H1 (cell line): ENCODE measurements at regions not wholly inside any gene's neighbourhood (a gene's known extent, or its start where the extent isn't known, plus 50 kb on each side); places are given as distances from the start of the nearest gene placed in this dataset.

Source experiments
- CTCF ChIA-PET: fragments of 300-600 bp; sonication (Branson Sonifier 250); formaldehyde crosslinking; loops from one replicate; lab custom pipeline; 2021; ENCODE audit not compliant: partially characterized antibody; lab: Charles Lee
- POLR2A ChIA-PET: fragments of 300-600 bp; sonication (Branson Sonifier 250); formaldehyde crosslinking; loops from one replicate; lab custom pipeline; 2021; ENCODE audit warnings: inconsistent platforms; ENCODE audit not compliant: partially characterized antibody; lab: Charles Lee
- DNase-seq, 2 experiments: peaks; one replicate each; pipeline versions ENCODE4 v3.0.0 to v3.0.0-alpha.2; 2010 to 2022; ENCODE audit warnings: low spot score in 2 of 2, low read depth in 1 of 2, mixed read lengths in 1 of 2
- FAIRE-seq: peaks from 2 replicates; lab custom pipeline; 2011; peaks lifted over from hg19 to GRCh38; lab: Jason Lieb, UNC
- H2AFZ ChIP-seq: 2 replicates; pipeline ENCODE4 v1.8.1; 2012; ENCODE audit warnings: low read length, inconsistent platforms
- H2AK5ac ChIP-seq: 2 replicates; pipeline ENCODE4 v1.6.1; 2013; ENCODE audit warnings: low read depth, low read length
- H2BK120ac ChIP-seq: replicated peaks from 2 replicates; pipeline ENCODE3; 2013; ENCODE audit warnings: low read depth, low read length, inconsistent platforms
- H2BK12ac ChIP-seq: 2 replicates; pipeline ENCODE4 v1.6.1; 2013; ENCODE audit warnings: low read depth, low read length
- H2BK15ac ChIP-seq: 2 replicates; pipeline ENCODE4 v1.6.1; 2013; ENCODE audit warnings: low read length
- H2BK20ac ChIP-seq: 2 replicates; pipeline ENCODE4 v1.6.1; 2013; ENCODE audit warnings: low read length
- H2BK5ac ChIP-seq: 2 replicates; pipeline ENCODE4 v1.6.1; 2013; ENCODE audit warnings: low read depth, low read length
- H3K14ac ChIP-seq: 2 replicates; pipeline ENCODE4 v1.6.1; 2013; ENCODE audit warnings: inconsistent platforms; ENCODE audit not compliant: insufficient read length
- H3K18ac ChIP-seq: 2 replicates; pipeline ENCODE4 v1.6.1; 2013; ENCODE audit warnings: low read length; ENCODE audit errors: extremely low read depth
- H3K23ac ChIP-seq: 2 replicates; pipeline ENCODE4 v1.6.1; 2013; ENCODE audit warnings: inconsistent platforms; ENCODE audit not compliant: insufficient read length
- H3K23me2 ChIP-seq: 2 replicates; pipeline ENCODE4 v1.6.1; 2013; ENCODE audit warnings: low read depth, low read length
- H3K27ac ChIP-seq: 2 replicates; pipeline ENCODE4 v1.6.1; 2011; ENCODE audit warnings: low read depth, low read length, inconsistent platforms
- H3K27me3 ChIP-seq, 4 experiments: replicated peaks in 1 of 4; 1 replicate in 1 of 4; 2 replicates in 3 of 4; pipeline versions ENCODE4 v1.6.1 to v1.8.1; 2011 to 2013; ENCODE audit warnings: low read length in 3 of 4, mild to moderate bottlenecking in 3 of 4, inconsistent platforms in 2 of 4, mixed read lengths in 2 of 4, moderate library complexity in 1 of 4; ENCODE audit not compliant: control insufficient read depth in 3 of 4, insufficient read depth in 3 of 4; ENCODE audit errors: extremely low read depth in 1 of 4
- H3K36me3 ChIP-seq, 4 experiments: 2 replicates each; pipeline versions ENCODE4 v1.6.1 to v1.8.1; 2011 to 2013; ENCODE audit warnings: mild to moderate bottlenecking in 4 of 4, low read length in 3 of 4, moderate library complexity in 2 of 4, control low read depth in 1 of 4, inconsistent platforms in 1 of 4; ENCODE audit not compliant: insufficient read depth in 4 of 4, control insufficient read depth in 2 of 4
- H3K4ac ChIP-seq: replicated peaks from 2 replicates; pipeline ENCODE3; 2013; ENCODE audit warnings: low read length, low read depth, mixed read lengths, inconsistent platforms; ENCODE audit not compliant: insufficient read length
- H3K4me1 ChIP-seq, 4 experiments: replicated peaks in 1 of 4; 1 replicate in 1 of 4; 2 replicates in 3 of 4; pipeline versions ENCODE4 v1.6.1 to v1.8.1; 2011 to 2013; ENCODE audit warnings: low read length in 3 of 4, inconsistent platforms in 2 of 4, mixed read lengths in 1 of 4; ENCODE audit not compliant: insufficient read depth in 4 of 4, control insufficient read depth in 3 of 4
- H3K4me2 ChIP-seq, 2 experiments: 2 replicates each; pipeline versions ENCODE4 v1.6.1 to v1.8.1; 2011 to 2013; ENCODE audit warnings: low read depth in 2 of 2, low read length in 2 of 2, control low read depth in 1 of 2, inconsistent platforms in 1 of 2, mild to moderate bottlenecking in 1 of 2; ENCODE audit not compliant: insufficient read depth in 1 of 2
- H3K4me3 ChIP-seq, 4 experiments: fragments of 200-600, 300-600 bp in 1 of 4; sonication (generic), shearing (Covaris generic), sonication (Bioruptor Twin) in 1 of 4; 2 replicates each; pipeline versions ENCODE4 v1.5.1 to v1.8.1; 2011 to 2016; ENCODE audit warnings: low read length in 4 of 4, low read depth in 3 of 4, control low read depth in 2 of 4, inconsistent platforms in 2 of 4, mild to moderate bottlenecking in 2 of 4, mixed read lengths in 1 of 4, moderate library complexity in 1 of 4; ENCODE audit not compliant: insufficient read depth in 2 of 4; ENCODE audit errors: extremely low read depth in 1 of 4
- H3K56ac ChIP-seq: replicated peaks from 2 replicates; pipeline ENCODE3; 2013; ENCODE audit warnings: low read depth, mild to moderate bottlenecking, mixed read lengths, low read length, inconsistent platforms; ENCODE audit not compliant: insufficient read length
- H3K79me1 ChIP-seq: 2 replicates; pipeline ENCODE4 v1.6.1; 2013; ENCODE audit warnings: low read depth, low read length, control low read depth
- H3K79me2 ChIP-seq, 2 experiments: 2 replicates each; pipeline versions ENCODE4 v1.6.1 to v1.8.1; 2012 to 2013; ENCODE audit warnings: low read length in 2 of 2, mild to moderate bottlenecking in 2 of 2, inconsistent platforms in 1 of 2; ENCODE audit not compliant: insufficient read depth in 2 of 2, control insufficient read depth in 1 of 2
- H3K9ac ChIP-seq, 4 experiments: replicated peaks in 1 of 4; 1 replicate in 1 of 4; 2 replicates in 3 of 4; pipeline versions ENCODE4 v1.6.1 to v1.8.1; 2011 to 2013; ENCODE audit warnings: low read depth in 3 of 4, low read length in 3 of 4, control low read depth in 2 of 4, mild to moderate bottlenecking in 2 of 4, moderate library complexity in 2 of 4, inconsistent platforms in 1 of 4; ENCODE audit errors: extremely low read depth in 1 of 4
- H3K9me3 ChIP-seq, 2 experiments: 2 replicates each; pipeline versions ENCODE4 v1.6.1 to v1.8.1; 2012 to 2013; ENCODE audit warnings: mild to moderate bottlenecking in 2 of 2, moderate library complexity in 2 of 2, control low read depth in 1 of 2, inconsistent platforms in 1 of 2, low read depth in 1 of 2, low read length in 1 of 2, mixed read lengths in 1 of 2; ENCODE audit not compliant: insufficient read depth in 2 of 2
- H4K20me1 ChIP-seq, 2 experiments: replicated peaks in 1 of 2; 2 replicates each; pipeline versions ENCODE3 to v1.8.1; 2011 to 2013; ENCODE audit warnings: inconsistent platforms in 2 of 2, low read length in 2 of 2, mild to moderate bottlenecking in 1 of 2; ENCODE audit not compliant: insufficient read depth in 2 of 2, control insufficient read depth in 1 of 2
- H4K5ac ChIP-seq: 2 replicates; pipeline ENCODE4 v1.6.1; 2013; ENCODE audit warnings: low read length, low read depth, mixed read lengths, inconsistent platforms; ENCODE audit not compliant: insufficient read length
- H4K8ac ChIP-seq: 2 replicates; pipeline ENCODE4 v1.8.0; 2013; ENCODE audit warnings: mild to moderate bottlenecking, moderate library complexity, low read length, inconsistent platforms; ENCODE audit not compliant: insufficient read depth; ENCODE audit errors: extremely low read depth
- H4K91ac ChIP-seq: replicated peaks from 2 replicates; pipeline ENCODE3; 2013; ENCODE audit warnings: low read length, mixed read lengths, inconsistent platforms; ENCODE audit not compliant: insufficient read length
- ATF3 ChIP-seq: IDR thresholded peaks from 2 replicates; pipeline ENCODE4 v1.6.1; 2011; ENCODE audit warnings: low read depth, mild to moderate bottlenecking, low read length; ENCODE audit not compliant: insufficient read depth
- EGR1 ChIP-seq: IDR thresholded peaks from 2 replicates; pipeline ENCODE4 v1.6.1; 2011; ENCODE audit warnings: low read depth, low read length, borderline replicate concordance
- EZH2 ChIP-seq: fragments of 200-600 bp; sonication (generic); IDR thresholded peaks from 2 replicates; pipeline ENCODE4 v1.7.1; 2012; ENCODE audit warnings: low read depth, mild to moderate bottlenecking, moderate library complexity, low read length, inconsistent platforms; ENCODE audit not compliant: severe bottlenecking
- JUND ChIP-seq: IDR thresholded peaks from 2 replicates; pipeline ENCODE4 v1.6.1; 2011; ENCODE audit warnings: mild to moderate bottlenecking, improper control_type of control experiment, low read length
- KDM1A ChIP-seq: fragments of 200-600, 300-600 bp; sonication (generic); IDR thresholded peaks from 2 replicates; pipeline ENCODE4 v1.7.1; 2016; ENCODE audit warnings: mild to moderate bottlenecking, low read length, borderline replicate concordance
- POLR2A ChIP-seq, 2 experiments: IDR thresholded peaks; 1 replicate in 1 of 2; 2 replicates in 1 of 2; pipeline ENCODE4 v1.6.1; 2011; ENCODE audit warnings: low read depth in 2 of 2, low read length in 2 of 2, mild to moderate bottlenecking in 2 of 2; ENCODE audit errors: control extremely low read depth in 1 of 2
- RXRA ChIP-seq: IDR thresholded peaks from 2 replicates; pipeline ENCODE4 v1.6.1; 2011; ENCODE audit warnings: low read depth, mild to moderate bottlenecking, low read length, moderate library complexity; ENCODE audit not compliant: insufficient read depth
- SIN3A ChIP-seq, 2 experiments: IDR thresholded peaks in 1 of 2; conservative IDR thresholded peaks in 1 of 2; 2 replicates each; pipeline ENCODE4 v1.6.1; 2011 to 2012; ENCODE audit warnings: low read length in 2 of 2, improper control_type of control experiment in 1 of 2, low read depth in 1 of 2, mild to moderate bottlenecking in 1 of 2
- SRF ChIP-seq: IDR thresholded peaks from 2 replicates; pipeline ENCODE4 v1.6.1; 2011; ENCODE audit warnings: mild to moderate bottlenecking, low read depth, low read length, moderate library complexity
- TAF7 ChIP-seq: optimal IDR thresholded peaks from 2 replicates; pipeline ENCODE3; 2011; ENCODE audit warnings: low read depth, mild to moderate bottlenecking, inconsistent platforms, low read length, moderate library complexity, borderline replicate concordance
- WGBS, 2 experiments: shearing (Covaris generic) in 1 of 2; methylation state at CpG; one replicate each; pipeline versions ENCODE4 v1.1.6 to v1.1.7; 2013 to 2015; ENCODE audit warnings: low lambda C conversion rate in 2 of 2, mixed read lengths in 2 of 2, inconsistent platforms in 1 of 2, low coverage in 1 of 2, missing lambda C conversion rate in 1 of 2; ENCODE audit not compliant: insufficient replicate concordance in 2 of 2, insufficient coverage in 1 of 2, insufficient read length in 1 of 2; ENCODE audit errors: extremely low coverage in 1 of 2, missing lambda C conversion rate in 1 of 2; 5-methylcytosine and 5-hydroxymethylcytosine counted together

DNA sequence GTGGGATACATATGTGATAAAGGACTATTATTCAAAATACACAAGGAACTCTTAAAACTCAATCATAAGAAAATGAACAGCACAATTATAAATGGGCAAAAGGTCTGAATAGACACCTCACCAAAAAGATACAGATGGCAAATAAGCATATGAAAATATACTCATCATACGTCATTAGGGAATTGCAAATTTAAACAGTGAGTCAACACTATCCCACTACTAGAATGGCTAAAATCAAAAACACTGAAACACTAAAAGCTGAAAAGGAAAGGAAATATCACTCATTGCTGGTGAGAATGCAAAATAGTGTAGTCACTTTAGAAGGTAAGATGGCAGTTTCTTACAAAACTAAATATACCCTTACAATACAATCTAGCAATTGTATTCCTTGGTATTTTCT, 597.0 kb upstream of the PABPC4L start:
- Histone ChIP-seq H3K79me2 (no peaks in the 10 kb centered on the region), H3K27ac (no peak overlapping the region), H3K4ac (no peak overlapping the region), H2BK12ac (no peak overlapping the region), H3K36me3 (no peaks in the 10 kb centered on the region), H3K4me1 (no peaks in the 10 kb centered on the region), H2BK120ac (no peak overlapping the region), H2AFZ (no peak overlapping the region), H4K91ac (no peak overlapping the region), H3K56ac (no peak overlapping the region), H2BK15ac (no peak overlapping the region), H3K9ac (no peak overlapping the region), H2AK5ac (no peak overlapping the region), H4K8ac (no peak overlapping the region), H3K18ac (no peak overlapping the region), H3K4me2 (no peak overlapping the region), H4K5ac (no peak overlapping the region), H3K14ac (no peak overlapping the region), H2BK5ac (no peak overlapping the region), H2BK20ac (no peak overlapping the region), H3K23me2 (no peaks in the 10 kb centered on the region), H3K23ac (no peak overlapping the region), H4K20me1 (no peaks in the 10 kb centered on the region), H3K79me1 (no peaks in the 10 kb centered on the region), H3K4me3 (no peak overlapping the region), H3K9me3 (no peaks in the 10 kb centered on the region), H3K27me3 (no peaks in the 10 kb centered on the region)
- FAIRE-seq (no peak), DNase-seq (no peak)
- TF ChIP-seq RXRA (no peak), SIN3A (conservative IDR thresholded peaks at IDR 0.05 in 1 of 2, IDR thresholded peaks at IDR 0.05 in 1 of 2; ENCODE audit: low read depth in 1 of 2, low read length in 2 of 2) (no peak), JUND (no peak), EGR1 (no peak), SRF (no peak), POLR2A (IDR thresholded peaks at IDR 0.05; ENCODE audit: control extremely low read depth in 1 of 2, low read depth in 2 of 2, low read length in 2 of 2) (no peak), TAF7 (no peak), KDM1A (no peak), ATF3 (no peak), EZH2 (no peak)
- POLR2A ChIA-PET = no interaction called here
- CTCF ChIA-PET = no interaction called here
- 90% methylated on average over 1 of the region's 1 CpG; no CpG with 5 or more reads in 1 of the 2 experiments for WGBS, 2 experiments
